ENCODE measurements at regions not wholly inside any gene's neighbourhood (a gene's known extent, or its start where the extent isn't known, plus 50 kb on each side); places are given as distances from the start of the nearest gene placed in this dataset.
A peak's percentile ranks its signal among the peaks of the same experiment; 100 is the strongest.

DNA sequence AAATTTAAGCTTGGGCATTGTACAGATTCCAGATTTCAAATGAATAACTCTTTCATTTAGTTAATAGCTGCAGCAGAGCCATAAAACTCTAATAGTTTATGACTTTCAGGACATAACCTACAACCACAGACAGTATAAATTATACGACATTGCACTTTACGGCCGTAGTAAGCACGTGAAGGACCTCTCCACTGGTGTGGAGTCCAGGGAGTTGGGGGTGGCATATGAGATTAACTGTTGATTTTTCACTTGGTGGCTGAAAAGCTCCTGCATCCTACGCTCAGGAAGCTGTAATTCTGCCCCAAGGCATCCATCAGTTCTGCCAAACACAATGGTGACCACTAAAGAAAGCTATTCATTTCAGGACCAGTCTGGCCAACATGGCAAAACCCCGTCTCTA lies 376.2 kb downstream of the SOX11 start:
- no peak for DNase-seq (ENCODE audit: low spot score)

DNA sequence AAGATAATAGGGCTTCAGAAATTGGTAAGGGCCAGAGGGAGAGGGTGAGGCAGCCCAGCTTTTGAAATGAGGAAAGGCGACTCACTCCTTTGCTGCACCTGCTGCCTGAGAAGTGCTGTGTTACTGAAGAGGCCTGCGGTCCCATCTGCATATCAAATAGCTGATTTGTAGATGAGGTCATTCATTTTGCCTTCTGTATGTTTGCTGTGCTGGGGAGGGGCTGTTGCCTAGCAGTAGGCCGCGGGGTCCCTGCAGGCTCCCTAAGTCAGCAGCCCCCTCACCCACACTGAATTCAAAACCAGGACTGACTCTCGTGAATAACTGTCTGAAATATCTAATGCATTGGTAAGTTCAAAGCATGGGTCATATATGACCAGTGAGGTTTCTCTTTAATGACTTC lies 377.2 kb downstream of the SOX11 start:
- no peak for DNase-seq (ENCODE audit: low spot score)

DNA sequence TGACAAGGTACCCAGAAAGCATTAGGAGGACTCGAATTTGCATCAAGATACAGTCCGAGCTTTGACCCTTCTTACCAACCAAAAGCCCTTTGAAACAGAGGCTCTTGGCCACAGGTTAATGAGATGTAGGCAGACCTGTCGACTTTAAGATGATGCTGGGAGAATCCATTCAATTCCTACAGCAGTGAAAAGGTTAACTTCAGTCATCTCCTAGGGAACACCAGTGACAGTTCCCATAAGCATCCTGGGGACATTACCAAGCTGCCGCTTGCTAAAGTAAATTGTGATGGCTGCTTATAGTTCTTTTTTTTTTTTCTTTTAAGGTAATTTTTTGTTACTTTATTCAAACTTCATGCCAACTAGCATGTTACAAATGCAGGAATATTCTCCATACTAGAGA lies 379.3 kb downstream of the SOX11 start:
- no peak for DNase-seq (ENCODE audit: low spot score)

DNA sequence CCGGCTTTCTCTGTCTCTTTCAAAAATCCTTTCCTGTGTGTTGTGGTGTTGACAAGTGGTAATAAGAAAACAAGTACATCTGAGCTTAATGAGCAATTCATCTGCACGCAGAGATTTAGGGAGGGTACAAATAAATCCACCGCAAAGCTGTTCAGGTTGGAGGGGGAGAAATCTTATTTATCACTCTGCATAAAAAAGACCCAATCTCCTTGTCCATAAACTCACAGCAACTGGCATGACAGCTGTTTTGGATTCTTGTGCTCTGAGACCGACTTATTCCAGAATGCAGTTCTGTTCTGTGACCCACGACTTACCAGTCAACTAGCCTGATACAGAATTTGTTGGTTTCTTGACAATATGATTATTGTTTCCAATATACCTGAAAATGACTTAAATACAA lies 380.1 kb downstream of the SOX11 start:
- DNase-seq (ENCODE audit: low spot score) = no peak

DNA sequence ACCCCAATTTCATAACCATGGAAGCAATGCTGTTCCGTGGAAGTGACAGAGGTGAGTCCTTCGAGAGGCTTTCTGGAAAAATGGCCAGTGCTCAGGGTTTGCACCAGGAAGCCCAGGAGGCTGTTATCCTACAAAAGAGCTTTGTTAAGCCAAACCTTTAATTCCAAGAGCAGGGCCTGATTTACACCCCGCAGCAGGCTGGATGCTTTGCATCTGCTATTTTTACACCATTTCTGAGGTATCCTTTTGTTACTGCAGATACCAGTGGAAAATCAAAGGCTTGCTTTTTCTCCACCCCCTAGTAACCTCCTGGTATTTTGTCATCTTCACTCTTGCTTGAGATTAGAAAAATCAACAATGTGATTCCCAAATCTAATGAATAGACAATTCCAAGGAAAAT lies 380.6 kb downstream of the SOX11 start:
- no peak for DNase-seq (ENCODE audit: low spot score)

DNA sequence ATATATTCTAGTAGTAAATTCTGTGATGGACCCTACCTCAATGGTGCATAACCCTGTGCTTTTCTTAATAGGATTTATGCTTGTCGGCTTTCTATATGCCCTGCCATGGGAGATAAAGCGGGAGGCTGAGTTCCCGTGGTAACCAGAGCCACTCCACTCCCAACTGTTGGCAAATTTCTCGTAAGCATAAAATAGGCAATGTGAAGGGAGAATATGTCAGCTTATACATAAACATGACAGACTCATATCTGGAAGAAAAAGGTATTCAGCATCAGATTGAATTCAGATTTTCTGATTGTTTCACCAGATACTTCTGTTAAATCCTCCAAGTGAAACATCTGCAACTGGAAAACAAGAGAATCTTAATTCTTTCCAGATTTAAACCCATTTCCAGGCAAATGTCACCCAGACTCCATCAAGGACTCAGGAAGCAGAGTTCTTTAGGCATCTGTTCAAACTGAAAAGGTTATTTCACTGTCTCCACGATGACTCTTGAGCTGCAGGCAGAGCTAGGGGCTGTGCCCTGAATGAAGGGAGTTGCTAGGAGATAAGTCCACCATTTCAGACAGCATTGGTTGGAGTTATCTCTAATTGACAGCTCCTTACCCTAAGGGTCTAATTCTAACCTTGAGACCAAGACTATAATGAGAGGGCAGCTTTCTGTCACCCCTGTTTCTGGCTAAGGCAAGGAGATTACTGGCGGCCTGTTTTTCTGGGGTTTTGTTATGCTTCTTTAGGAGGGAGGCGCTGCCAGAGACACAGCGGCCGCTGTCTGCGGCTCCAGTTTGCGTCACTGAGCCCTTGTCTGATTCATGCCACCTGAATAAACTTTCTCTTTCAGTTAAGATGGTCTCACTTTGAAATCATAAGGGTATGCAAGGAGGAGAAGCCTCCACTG lies 381.3 kb downstream of the SOX11 start:
- DNase-seq (ENCODE audit: low spot score) = peak; percentile 78

DNA sequence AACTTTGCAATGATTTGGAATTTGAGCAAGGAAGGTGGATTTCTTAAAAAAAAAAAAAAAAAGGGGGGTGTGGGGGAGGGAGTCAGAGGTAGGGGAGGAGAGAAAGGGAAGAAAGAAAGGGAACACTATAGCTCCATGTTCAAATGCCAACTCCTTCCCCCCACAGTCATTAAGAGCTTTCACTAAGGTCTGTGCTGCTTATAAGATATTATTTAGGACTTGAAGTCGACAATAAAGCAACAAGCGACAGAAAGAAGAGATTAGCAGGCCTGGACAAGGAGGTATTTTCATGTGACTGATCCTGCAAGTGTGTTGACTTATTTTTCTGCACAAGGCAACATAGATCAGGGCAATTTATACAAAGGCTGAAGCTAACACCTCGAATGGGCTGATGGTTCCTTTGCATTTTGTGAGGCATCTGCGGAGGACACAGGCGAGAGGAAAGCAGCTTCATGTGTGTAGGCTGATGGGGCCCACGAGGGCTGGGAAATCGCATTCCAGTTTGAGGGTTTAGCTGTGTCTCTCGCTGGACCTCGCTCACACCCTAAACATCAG lies 382.0 kb downstream of the SOX11 start:
- peak; percentile 51 for DNase-seq (ENCODE audit: low spot score)

DNA sequence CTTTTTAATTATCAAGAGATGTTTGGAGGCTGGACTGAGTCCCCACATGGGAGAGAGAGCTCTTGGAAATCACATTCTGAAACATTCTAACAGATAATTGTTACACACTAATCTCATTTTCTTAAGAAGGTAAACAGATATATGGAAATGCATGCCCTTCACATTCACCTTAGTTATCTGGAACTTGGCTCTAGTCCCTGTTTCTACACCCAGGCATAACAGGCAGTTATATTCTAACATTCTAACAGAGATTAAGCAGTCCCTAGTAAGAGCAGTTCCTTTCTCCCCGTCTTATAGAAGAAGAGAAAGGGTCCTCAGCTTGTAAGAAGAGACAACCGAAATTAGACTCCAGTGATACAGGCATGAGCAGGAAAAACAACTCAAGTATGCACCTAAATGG lies 385.4 kb downstream of the SOX11 start:
- DNase-seq (ENCODE audit: low spot score) = no peak

DNA sequence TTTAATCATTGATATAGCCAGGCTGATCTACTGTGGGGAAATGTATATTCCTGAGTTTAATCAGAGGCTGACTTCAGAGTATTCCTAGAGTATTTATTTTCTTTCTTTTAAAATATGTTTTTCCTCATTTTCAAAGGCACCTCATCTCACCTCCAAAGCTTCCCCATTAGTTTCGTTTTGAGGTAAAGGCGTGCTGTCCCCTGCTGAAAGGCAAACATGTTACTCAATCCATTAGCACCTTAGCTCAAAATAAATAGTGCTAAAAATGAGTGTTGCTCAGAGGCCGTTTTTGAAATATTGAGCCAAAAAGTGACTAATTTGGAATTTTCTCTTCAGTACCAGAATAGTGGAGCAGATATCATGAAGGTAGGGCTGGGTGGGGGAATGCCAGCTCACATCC lies 386.2 kb downstream of the SOX11 start:
- no peak for DNase-seq (ENCODE audit: low spot score)

DNA sequence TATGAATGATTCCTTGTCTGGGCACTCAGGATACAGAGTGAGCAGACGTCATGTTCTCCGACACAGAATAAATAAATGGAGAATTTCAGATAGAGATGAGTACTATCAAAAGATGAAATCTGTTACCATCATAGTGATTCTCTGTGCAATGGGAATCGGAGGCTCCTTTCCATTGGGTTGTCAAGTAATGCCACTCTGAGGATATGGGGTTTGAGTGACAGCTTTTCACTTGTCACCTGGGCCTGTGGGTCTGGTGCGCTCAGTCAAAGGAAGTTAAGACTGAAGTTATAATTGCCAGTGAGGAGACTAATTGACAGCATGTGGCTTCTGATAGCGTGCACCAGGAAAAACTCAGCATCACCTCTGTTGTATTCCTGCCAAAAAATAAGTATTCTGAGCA lies 387.2 kb downstream of the SOX11 start:
- DNase-seq (ENCODE audit: low spot score) = no peak

DNA sequence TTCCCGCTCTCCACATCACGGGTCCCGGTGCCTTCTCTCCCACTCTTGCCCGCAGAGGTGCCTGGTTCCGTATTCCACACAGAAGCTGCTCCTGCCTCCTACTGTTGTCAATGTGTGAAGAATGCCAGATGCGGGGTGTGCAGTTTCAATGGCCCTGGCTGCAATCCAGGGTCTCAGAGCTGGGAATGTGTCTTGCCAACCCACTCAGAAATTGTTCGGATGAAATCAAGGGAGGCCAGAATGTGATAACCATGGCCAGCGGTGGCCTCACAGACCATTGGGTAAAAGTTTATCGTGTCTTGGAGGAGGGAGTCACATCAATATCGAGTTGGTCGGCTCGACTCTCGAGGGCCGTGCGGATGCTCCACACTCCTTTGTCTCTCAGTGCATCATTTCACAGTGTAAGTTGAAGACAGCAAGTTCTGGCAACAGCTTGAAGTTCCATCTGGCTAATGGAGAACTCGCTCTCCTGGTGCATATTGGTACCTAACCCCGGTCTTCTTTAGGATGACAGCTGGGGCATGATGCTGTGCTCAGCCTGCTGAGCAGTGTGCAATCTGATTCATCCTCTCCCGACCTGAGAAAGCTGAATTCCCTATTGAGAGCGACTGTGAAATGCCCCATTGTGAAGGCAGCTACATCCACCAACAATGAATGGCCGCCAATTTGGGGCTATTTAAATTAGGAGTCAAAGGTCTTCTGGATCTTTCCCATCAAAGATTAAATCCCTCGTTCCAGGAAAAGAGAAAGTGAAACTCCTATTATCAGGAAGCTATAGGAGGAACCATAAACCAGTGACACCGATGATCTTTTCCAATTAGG lies 389.0 kb downstream of the SOX11 start:
- peak; percentile 52 for DNase-seq (ENCODE audit: low spot score)

DNA sequence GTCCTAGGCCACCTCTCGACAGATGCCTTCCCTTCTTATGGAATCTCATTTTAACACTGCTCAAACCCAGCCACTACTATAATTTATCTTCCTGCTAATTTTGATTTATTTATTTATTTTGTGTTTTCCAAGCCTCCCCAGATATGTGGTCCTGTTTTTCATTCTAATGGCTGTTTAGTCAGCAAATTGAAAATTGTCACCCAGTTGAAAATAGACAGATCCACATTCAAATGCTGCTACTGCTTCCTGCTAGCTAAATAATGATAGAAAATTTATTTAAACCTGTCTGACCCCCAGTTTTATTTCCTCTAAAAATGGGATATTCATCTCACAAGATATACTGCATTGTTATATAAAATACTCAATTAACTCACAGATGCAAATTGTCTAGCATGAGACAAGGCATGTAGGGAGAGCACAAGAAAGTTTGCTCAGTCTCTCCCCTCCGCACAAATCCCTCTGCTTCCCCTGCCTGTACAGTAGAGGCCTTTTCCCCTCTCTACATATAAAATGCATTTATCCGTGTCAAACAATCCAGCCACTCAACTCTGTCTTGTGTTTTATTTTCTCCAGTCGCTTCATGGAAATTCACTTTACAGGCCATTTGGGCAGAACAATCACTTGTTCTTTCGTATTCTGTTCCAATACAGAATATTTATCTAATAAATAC lies 389.9 kb downstream of the SOX11 start:
- no peak for DNase-seq (ENCODE audit: low spot score)

DNA sequence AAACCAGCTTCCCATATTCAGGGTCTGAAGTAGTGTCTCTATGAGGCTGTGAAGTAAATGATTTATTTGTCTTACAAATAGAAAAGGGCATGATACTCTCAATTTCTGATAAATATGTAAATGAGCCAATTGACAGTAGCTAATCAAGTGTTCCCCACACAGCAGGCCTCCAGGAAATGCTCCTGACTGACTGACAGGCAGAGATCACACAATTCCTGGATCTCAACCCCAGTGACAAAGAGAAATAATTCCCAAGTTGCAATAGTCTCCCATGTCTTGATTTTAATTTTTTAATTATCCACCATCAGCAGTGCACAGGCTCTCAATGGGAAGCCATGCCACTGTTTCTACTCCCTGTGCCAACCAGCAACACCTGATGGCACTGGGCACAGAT lies 390.4 kb downstream of the SOX11 start:
- no peak for DNase-seq (ENCODE audit: low spot score)

DNA sequence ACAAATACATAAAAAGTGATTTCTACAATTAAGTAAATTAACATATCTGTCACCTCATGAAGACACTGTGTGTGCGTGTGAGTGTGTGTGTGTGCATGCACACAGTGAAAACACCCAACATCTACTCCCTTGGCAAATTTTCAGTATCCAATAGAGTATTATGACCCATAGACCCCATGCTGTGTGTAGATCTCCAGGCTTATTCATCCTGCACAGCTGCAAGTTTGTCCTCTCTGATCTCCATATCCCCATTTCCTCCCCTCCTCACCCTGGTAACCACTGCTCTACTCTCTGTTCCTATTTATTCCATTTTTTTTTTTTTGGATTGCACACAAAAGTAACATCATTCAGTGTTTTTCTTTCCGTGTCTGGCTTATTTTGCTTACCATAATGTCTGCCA lies 391.0 kb downstream of the SOX11 start:
- no peak for DNase-seq (ENCODE audit: low spot score)

DNA sequence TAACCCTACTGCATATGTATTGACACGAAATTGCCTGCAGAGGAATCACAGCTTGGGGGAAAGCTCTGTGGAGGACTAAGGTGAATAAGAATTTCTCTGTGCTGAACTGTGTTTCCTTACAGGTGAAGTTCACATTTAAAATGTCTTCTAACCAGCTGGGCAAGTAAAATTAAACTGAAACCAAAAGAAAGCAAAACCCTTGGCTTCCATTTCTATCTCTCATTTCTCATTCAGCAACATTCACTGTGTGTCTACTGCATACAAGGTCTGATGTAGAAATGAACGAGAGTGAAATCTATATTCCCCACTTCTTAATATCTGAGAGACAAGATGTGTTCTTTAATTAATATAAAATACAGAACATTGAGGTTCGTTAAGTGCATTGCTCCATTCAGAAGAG lies 397.3 kb downstream of the SOX11 start:
- DNase-seq (ENCODE audit: low spot score) = no peak

DNA sequence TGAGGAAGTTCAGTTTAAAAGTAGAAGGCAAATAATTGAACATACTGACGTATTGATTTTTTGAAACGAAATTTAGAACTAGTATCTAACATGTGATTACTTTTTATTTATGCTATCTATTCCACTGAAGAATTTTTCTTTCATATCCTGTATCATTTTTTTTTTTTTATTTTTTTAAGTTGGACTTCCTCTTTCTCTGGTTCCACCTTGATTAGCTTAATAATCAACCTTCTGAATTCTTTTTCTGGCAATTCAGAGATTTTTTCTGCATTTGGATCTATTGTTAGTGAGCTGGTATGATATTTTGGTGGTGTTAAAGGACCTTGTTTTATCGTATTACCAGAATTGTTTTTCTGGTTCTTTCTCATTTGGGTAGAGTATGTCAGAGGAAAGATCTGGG lies 411.2 kb downstream of the SOX11 start:
- no peak for DNase-seq (ENCODE audit: low spot score)

DNA sequence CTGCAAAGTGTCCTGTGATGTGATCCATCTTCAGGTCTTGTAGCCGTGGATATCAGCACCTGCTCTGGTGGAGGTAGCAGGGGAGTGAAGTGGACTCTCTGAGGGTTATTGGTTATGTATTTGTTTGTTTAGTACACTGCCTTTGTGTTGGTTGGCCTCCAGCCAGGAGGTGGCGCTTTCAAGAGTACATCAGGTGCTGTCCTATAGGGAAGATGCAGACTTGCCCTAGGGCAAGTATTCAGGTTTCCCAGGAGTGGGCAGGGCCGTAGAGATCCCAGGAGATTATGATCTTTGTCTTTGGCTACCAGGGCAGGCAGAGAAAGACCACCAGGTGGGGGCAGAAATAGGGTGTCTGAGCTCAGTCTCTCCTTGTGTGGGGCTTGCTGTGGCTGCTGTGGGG lies 411.8 kb downstream of the SOX11 start:
- DNase-seq (ENCODE audit: low spot score) = no peak

DNA sequence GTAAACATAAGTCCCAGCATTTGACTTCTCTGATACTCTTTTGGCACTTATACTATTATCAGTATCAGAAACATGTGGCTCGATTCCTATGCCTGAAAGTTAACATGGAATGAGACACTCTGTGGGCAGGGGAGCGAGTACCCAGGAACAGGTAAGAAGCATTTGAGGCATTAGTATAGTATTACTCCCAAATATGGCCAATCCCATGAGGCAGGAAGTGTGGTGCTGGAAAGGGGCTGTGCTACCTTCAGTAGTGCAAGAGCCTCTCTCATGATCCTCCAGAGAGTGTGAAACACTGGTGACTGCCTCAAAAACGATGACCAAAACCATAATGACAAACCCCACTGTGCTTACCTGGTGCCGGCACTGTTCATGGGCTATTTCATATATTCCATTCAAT lies 415.1 kb downstream of the SOX11 start:
- no peak for DNase-seq (ENCODE audit: low spot score)

DNA sequence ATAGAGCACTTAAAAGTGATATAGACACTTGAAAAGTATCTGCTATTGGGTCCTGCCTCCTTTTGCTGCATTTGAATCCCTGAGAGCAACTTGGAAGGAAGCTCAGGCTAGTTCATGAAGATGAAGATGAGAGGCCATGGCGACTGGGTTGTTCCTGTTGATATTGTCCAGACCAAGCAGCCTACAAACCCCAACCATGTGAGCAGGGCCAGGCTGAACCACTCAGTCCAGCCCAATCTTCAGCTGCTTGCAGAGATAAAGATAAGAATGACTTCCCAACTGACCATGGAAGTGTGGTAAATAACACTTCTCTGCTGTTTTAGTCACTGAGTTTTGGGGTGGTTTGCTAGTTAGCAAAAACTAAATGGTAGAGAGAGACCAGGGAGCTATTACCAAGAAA lies 417.6 kb downstream of the SOX11 start:
- no peak for DNase-seq (ENCODE audit: low spot score)

DNA sequence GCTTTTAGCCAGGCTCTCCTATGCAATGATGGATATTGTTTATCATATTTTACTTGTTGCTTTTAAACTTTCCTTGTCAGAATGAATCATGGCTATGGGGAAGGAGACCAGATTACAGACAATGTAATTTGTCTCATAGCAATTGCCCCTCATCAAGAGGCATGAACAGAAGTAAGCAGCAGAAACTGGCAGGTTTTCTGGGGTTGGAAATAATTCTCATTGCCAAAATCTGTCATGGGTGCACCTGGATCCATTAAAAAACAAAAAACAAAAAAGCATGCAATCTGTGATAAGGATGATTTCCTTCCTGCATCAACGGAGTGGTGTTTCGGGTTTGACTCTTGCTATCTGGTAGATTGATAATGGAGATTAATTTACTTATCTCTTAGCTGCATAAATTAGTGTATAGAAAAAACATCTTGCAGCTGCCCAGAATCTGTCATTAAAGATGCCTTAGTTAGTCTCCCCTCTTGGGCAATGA lies 419.6 kb downstream of the SOX11 start:
- DNase-seq (ENCODE audit: low spot score) = no peak

DNA sequence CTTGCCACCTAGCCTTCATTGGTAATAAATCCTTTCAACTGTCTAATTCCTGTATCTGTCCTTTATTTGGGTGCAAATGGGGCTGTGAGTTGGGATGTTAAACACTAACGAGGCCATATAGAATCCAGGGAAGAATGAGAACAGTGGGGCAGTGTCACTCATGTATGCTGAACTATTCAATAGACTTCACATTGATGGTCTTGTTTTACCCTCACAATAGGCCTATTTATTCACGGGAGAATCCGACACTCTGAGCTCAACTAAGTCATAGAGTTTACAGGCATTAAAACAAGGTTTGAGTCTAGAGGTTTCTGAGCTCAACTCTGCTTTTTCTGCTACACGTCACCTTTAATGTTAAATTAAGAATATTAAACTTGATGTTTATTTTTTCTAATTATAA lies 421.6 kb downstream of the SOX11 start:
- no peak for DNase-seq (ENCODE audit: low spot score)

DNA sequence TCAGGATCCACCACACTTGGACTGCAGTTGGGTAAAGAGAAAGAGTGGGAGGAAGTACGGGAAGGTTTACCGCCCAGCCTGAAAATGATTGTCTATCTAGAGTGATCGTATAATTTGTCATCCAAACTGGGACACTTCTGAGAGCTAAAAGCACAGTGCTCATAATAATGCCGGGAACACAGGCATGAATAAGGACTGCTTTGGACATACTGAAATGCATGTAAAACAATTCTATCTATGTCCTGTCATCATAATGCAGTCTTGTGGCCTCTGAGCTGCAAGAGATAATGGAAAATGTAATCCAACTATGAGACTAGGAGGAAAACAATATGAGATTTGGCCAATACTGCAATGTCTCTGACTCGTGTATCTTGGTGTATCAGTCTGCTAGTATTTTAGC lies 435.5 kb downstream of the SOX11 start:
- no peak for DNase-seq (ENCODE audit: low spot score)

Data from ecto neural progenitor cell (in vitro differentiated cells).